ENCODE measurements at regions not wholly inside any gene's neighbourhood (a gene's known extent, or its start where the extent isn't known, plus 50 kb on each side); places are given as distances from the start of the nearest gene placed in this dataset.

DNA sequence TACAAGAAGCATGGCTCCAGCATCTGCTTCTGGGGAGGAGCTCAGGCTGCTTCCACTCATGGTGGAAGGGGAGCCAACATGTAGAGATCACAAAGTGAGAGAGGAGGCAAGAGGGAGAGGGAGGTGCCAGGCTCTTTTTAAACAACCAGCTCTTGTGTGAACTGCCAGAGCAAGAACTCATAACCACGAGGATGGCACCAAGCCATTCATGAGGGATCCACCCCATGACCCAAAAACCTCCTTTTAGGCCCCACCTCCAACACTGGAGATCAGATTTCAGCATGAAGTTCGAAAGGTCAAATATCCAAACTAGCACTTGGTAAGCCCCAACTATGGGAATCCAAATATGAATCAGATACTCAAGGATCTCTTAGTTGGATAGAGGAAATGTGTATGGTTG lies 131.2 kb downstream of the RXFP2 start:
- TF ChIP-seq CTCF (IDR thresholded peaks at IDR 0.05; ENCODE audit: extremely low read depth, low read depth, low read length) = no peak

GRCh38 chr13:31873145-31873544 lies 133.8 kb downstream of the RXFP2 start:
- H4K20me1 ChIP-seq (ENCODE audit: insufficient read depth, low read length) = no peaks in the 10 kb centered on the region
- no peak for DNase-seq (ENCODE audit: insufficient read length, low spot score, missing footprints)

More for the DNA sequence above, 131.2 kb downstream of the RXFP2 start:
- H4K20me1 ChIP-seq (ENCODE audit: insufficient read depth, low read length) = no peaks in the 10 kb centered on the region
- H3K27me3 ChIP-seq (ENCODE audit: insufficient read depth, low read length) = no peaks in the 10 kb centered on the region
- no peaks in the 10 kb centered on the region for H3K79me2 ChIP-seq (ENCODE audit: insufficient read depth, low read length)
- no peak overlapping the region for H3K4me2 ChIP-seq (ENCODE audit: insufficient read depth, low read length)
- H3K27ac ChIP-seq (ENCODE audit: low read depth, low read length) = no peak overlapping the region
- H3K4me1 ChIP-seq (ENCODE audit: insufficient read depth, low read length) = no peaks in the 10 kb centered on the region
- H3K36me3 ChIP-seq (ENCODE audit: insufficient read depth, low read length) = no peaks in the 10 kb centered on the region
- no peaks in the 10 kb centered on the region for H3K9me3 ChIP-seq (ENCODE audit: low read depth, low read length)
- no peak for DNase-seq (ENCODE audit: insufficient read length, low spot score, missing footprints)
- H2AFZ ChIP-seq (ENCODE audit: low read length) = no peak overlapping the region
- no peak overlapping the region for H3K4me3 ChIP-seq (ENCODE audit: insufficient read depth, low read length)

GRCh38 chr13:31875134-31875533 lies 135.8 kb downstream of the RXFP2 start:
- H3K27me3 ChIP-seq (ENCODE audit: insufficient read depth, low read length) = no peaks in the 10 kb centered on the region
- no peak overlapping the region for H3K4me2 ChIP-seq (ENCODE audit: insufficient read depth, low read length)
- no peak for DNase-seq (ENCODE audit: insufficient read length, low spot score, missing footprints)
- no peaks in the 10 kb centered on the region for H3K9me3 ChIP-seq (ENCODE audit: low read depth, low read length)
- H4K20me1 ChIP-seq (ENCODE audit: insufficient read depth, low read length) = no peaks in the 10 kb centered on the region
- no peak overlapping the region for H3K4me3 ChIP-seq (ENCODE audit: insufficient read depth, low read length)
- H3K27ac ChIP-seq (ENCODE audit: low read depth, low read length) = no peak overlapping the region
- no peaks in the 10 kb centered on the region for H3K36me3 ChIP-seq (ENCODE audit: insufficient read depth, low read length)
- no peaks in the 10 kb centered on the region for H3K4me1 ChIP-seq (ENCODE audit: insufficient read depth, low read length)
- TF ChIP-seq CTCF (IDR thresholded peaks at IDR 0.05; ENCODE audit: extremely low read depth, low read depth, low read length) = no peak
- peak overlapping the region; percentile 18 for H2AFZ ChIP-seq (ENCODE audit: low read length)
- no peaks in the 10 kb centered on the region for H3K79me2 ChIP-seq (ENCODE audit: insufficient read depth, low read length)

More at GRCh38 chr13:31873145-31873544, 133.8 kb downstream of the RXFP2 start:
- no peak overlapping the region for H3K4me3 ChIP-seq (ENCODE audit: insufficient read depth, low read length)
- H3K27ac ChIP-seq (ENCODE audit: low read depth, low read length) = no peak overlapping the region
- H3K79me2 ChIP-seq (ENCODE audit: insufficient read depth, low read length) = no peaks in the 10 kb centered on the region
- no peaks in the 10 kb centered on the region for H3K27me3 ChIP-seq (ENCODE audit: insufficient read depth, low read length)
- no peak overlapping the region for H2AFZ ChIP-seq (ENCODE audit: low read length)
- no peak for TF ChIP-seq CTCF (IDR thresholded peaks at IDR 0.05; ENCODE audit: extremely low read depth, low read depth, low read length)
- no peaks in the 10 kb centered on the region for H3K4me1 ChIP-seq (ENCODE audit: insufficient read depth, low read length)
- no peaks in the 10 kb centered on the region for H3K36me3 ChIP-seq (ENCODE audit: insufficient read depth, low read length)
- H3K9me3 ChIP-seq (ENCODE audit: low read depth, low read length) = no peaks in the 10 kb centered on the region
- no peak overlapping the region for H3K4me2 ChIP-seq (ENCODE audit: insufficient read depth, low read length)

DNA sequence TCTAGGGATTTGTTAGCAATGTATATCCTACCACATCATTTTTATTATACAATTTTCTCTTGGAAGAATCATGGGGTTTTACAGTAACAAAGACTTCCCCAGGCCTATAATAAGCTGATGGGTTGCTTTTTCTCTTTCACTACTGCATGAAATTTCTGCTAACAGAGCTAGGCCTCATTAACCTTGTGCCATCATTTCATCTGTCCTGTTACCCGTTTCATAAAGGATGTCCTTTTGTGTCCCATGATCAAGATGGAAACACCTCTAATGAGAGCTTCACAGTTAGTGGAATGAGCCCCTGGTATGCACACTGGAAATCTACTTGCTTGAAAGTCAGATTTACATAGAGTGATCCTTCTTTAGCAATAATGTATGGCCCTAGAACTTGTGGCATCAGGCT lies 138.7 kb downstream of the RXFP2 start:
- TF ChIP-seq CTCF (IDR thresholded peaks at IDR 0.05; ENCODE audit: extremely low read depth, low read depth, low read length) = no peak
- Histone ChIP-seq H3K27me3 (ENCODE audit: insufficient read depth, low read length) (no peaks in the 10 kb centered on the region), H4K20me1 (ENCODE audit: insufficient read depth, low read length) (no peaks in the 10 kb centered on the region), H3K9me3 (ENCODE audit: low read depth, low read length) (no peaks in the 10 kb centered on the region), H3K4me1 (ENCODE audit: insufficient read depth, low read length) (peaks cover 13% of the 10 kb centered on the region), H3K27ac (ENCODE audit: low read depth, low read length) (no peak overlapping the region), H3K79me2 (ENCODE audit: insufficient read depth, low read length) (no peaks in the 10 kb centered on the region), H3K36me3 (ENCODE audit: insufficient read depth, low read length) (no peaks in the 10 kb centered on the region), H3K4me2 (ENCODE audit: insufficient read depth, low read length) (no peak overlapping the region), H2AFZ (ENCODE audit: low read length) (no peak overlapping the region), H3K4me3 (ENCODE audit: insufficient read depth, low read length) (no peak overlapping the region)
- DNase-seq (ENCODE audit: insufficient read length, low spot score, missing footprints) = no peak

Data from osteoblast (primary cell).